SH-SY5Y (cell line): ENCODE measurements at regions not wholly inside any gene's neighbourhood (a gene's known extent, or its start where the extent isn't known, plus 50 kb on each side); places are given as distances from the start of the nearest gene placed in this dataset.

ENCODE experiments used
- GATA2 ChIP-seq: IDR thresholded peaks from 2 replicates; pipeline ENCODE4 v1.6.1; 2011; ENCODE audit warnings: mild to moderate bottlenecking, low read depth, low read length
- GATA3 ChIP-seq: IDR thresholded peaks from 2 replicates; pipeline ENCODE4 v1.6.1; 2011; ENCODE audit warnings: low read depth, mild to moderate bottlenecking, low read length, moderate library complexity

- TF ChIP-seq GATA2: no peak
- TF ChIP-seq GATA3: no peak
Measured at GRCh38 chrX:97987979-97988378, 1104.3 kb downstream of the RPA4 start.
